Spleen (tissue), 7 donors: ENCODE measurements at regions not wholly inside any gene's neighbourhood (a gene's known extent, or its start where the extent isn't known, plus 50 kb on each side); places are given as distances from the start of the nearest gene placed in this dataset.

ENCODE experiments used
- POLR2AphosphoS5 ChIP-seq, 3 donors: sonication (generic); formaldehyde crosslinking; IDR thresholded peaks; one replicate each; pipeline ENCODE4 v1.5.1; 2017; ENCODE audit warnings: antibody characterized with exemption in 3 of 3
- TF ChIP-seq, protein P1 (sequence below), 11 experiments: fragments of 200-600 bp in 7 of 11; fragments of 450-650 bp in 4 of 11; sonication (generic) in 4 of 11; IDR thresholded peaks in 8 of 11; conservative IDR thresholded peaks in 3 of 11; 1 replicate in 7 of 11; 2 replicates in 4 of 11; pipeline versions ENCODE4 v1.4.0 to v1.8.0; 2016 to 2021; ENCODE audit warnings: antibody characterized with exemption in 11 of 11, inconsistent platforms in 4 of 11, mild to moderate bottlenecking in 1 of 11
- donor health status: DM: no; HTN: no; CAD: no; lungs with moderate emphysema.
- donor health status: DM: no; HTN: no; CAD: no.
- donor health status: DM: no; HTN: no; CAD: no.

DNA sequence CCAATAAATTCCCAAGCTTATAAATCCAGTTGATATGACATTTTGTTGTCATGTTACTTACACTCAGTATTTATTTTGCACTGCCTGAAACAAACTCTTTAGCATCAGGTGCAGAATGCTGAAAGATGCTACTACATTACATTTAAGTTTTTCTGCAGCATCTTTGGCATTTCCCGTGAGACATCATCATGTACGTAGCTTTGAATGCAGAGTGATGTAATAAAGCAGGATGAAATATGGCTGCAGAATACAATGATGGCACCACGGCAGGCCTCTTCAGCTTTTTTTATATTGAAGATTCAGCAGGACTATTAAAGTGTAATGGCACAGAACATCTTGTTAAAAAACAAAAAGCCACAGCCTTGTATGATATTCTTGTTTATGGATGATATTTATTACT is 531.8 kb downstream of the NXPH1 start:
- TF ChIP-seq, protein P1, sequence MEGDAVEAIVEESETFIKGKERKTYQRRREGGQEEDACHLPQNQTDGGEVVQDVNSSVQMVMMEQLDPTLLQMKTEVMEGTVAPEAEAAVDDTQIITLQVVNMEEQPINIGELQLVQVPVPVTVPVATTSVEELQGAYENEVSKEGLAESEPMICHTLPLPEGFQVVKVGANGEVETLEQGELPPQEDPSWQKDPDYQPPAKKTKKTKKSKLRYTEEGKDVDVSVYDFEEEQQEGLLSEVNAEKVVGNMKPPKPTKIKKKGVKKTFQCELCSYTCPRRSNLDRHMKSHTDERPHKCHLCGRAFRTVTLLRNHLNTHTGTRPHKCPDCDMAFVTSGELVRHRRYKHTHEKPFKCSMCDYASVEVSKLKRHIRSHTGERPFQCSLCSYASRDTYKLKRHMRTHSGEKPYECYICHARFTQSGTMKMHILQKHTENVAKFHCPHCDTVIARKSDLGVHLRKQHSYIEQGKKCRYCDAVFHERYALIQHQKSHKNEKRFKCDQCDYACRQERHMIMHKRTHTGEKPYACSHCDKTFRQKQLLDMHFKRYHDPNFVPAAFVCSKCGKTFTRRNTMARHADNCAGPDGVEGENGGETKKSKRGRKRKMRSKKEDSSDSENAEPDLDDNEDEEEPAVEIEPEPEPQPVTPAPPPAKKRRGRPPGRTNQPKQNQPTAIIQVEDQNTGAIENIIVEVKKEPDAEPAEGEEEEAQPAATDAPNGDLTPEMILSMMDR (IDR thresholded peaks at IDR 0.05 in 8 of 11, conservative IDR thresholded peaks at IDR 0.05 in 3 of 11), result no peak
- TF ChIP-seq POLR2AphosphoS5 (IDR thresholded peaks at IDR 0.05), result no peak
